Upper lobe of left lung (tissue), 6 donors: ENCODE measurements at regions not wholly inside any gene's neighbourhood (a gene's known extent, or its start where the extent isn't known, plus 50 kb on each side); places are given as distances from the start of the nearest gene placed in this dataset.

Source experiments
- ATAC-seq, 2 donors: fragments of 200-7000 bp; cut with Tn5 transposase; one replicate each; pipeline ENCODE4 v1.9.1; 2022; ENCODE audit warnings: mild to moderate bottlenecking in 2 of 2, moderate library complexity in 2 of 2; ENCODE audit not compliant: low FRiP score in 2 of 2
- DNase-seq, 2 donors: peaks; one replicate each; pipeline ENCODE4 v3.0.0-alpha.2; 2019 to 2020
- H3K27ac ChIP-seq, 4 donors: fragments of 200-600 bp; sonication (generic); one replicate each; pipeline ENCODE4 v1.5.1; 2016 to 2019
- H3K27me3 ChIP-seq, 4 donors: fragments of 200-600 bp; sonication (generic); one replicate each; pipeline ENCODE4 v1.5.1; 2017 to 2019
- H3K36me3 ChIP-seq, 4 donors: fragments of 200-600 bp; sonication (generic); one replicate each; pipeline ENCODE4 v1.5.1; 2016 to 2019
- H3K4me1 ChIP-seq, 4 donors: fragments of 200-600 bp; sonication (generic); one replicate each; pipeline ENCODE4 v1.5.1; 2018 to 2019
- H3K4me3 ChIP-seq, 4 donors: fragments of 200-600 bp; sonication (generic); one replicate each; pipeline ENCODE4 v1.5.1; 2017 to 2019; ENCODE audit warnings: mild to moderate bottlenecking in 2 of 4, moderate library complexity in 1 of 4
- H3K9me3 ChIP-seq, 4 donors: fragments of 200-600 bp; sonication (generic); one replicate each; pipeline ENCODE4 v1.5.1; 2018 to 2019
- EP300 ChIP-seq, 4 donors: sonication (generic); formaldehyde crosslinking; IDR thresholded peaks; one replicate each; pipeline ENCODE4 v1.5.1; 2017; ENCODE audit warnings: antibody characterized with exemption in 4 of 4, control low read depth in 2 of 4
- POLR2A ChIP-seq, 4 donors: fragments of 450-650 bp; IDR thresholded peaks; one replicate each; pipeline ENCODE4 v1.5.1; 2016 to 2017; ENCODE audit warnings: antibody characterized with exemption in 4 of 4, mild to moderate bottlenecking in 2 of 4
- POLR2AphosphoS5 ChIP-seq, 2 donors: sonication (generic); formaldehyde crosslinking; IDR thresholded peaks; one replicate each; pipeline ENCODE4 v1.5.1; 2017; ENCODE audit warnings: antibody characterized with exemption in 2 of 2
- WGBS, 2 donors: methylation state at CpG; one replicate each; pipeline ENCODE4 v1.1.5; 2017 to 2018; 5-methylcytosine and 5-hydroxymethylcytosine counted together
- TF ChIP-seq, protein P1 (sequence below), 6 experiments: fragments of 450-650 bp in 4 of 6; fragments of 200-600 bp in 2 of 6; sonication (generic) in 2 of 6; IDR thresholded peaks; one replicate each; pipeline ENCODE4 v1.5.1; 2016 to 2019; ENCODE audit warnings: antibody characterized with exemption in 6 of 6
- donor health status: DM: no; HTN: no; CAD: no; lungs with moderate emphysema.
- donor health status: DM: no; HTN: yes; CAD: no; lungs with severe emphysema.

DNA sequence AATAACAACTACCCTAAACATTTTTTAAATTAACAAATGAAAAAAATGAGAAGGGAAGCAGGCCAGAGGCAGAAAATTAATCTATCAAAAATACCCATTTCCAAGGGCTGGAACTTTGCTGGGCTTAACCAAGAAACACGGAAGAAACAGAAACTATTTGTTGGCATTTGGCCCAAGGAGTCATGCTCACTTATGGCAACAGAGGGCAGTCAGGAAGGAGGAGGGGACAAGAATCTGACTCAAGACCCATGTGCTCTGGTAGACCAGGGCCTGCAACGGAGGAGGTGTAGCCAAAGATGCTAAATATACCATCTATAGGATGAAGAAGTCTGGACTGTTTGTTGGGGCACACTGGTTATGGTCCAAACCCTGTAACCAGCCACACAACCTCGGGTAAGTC lies 496.7 kb downstream of the COG6 start:
- no peak overlapping the region for H3K27ac ChIP-seq
- H3K4me3 ChIP-seq: no peak overlapping the region
- no peaks in the 10 kb centered on the region for H3K27me3 ChIP-seq
- 64 to 67% methylated on average over 3 of the region's 3 CpGs for WGBS, 2 donors
- ATAC-seq: peak in 1 of 2 donors; percentile 31
- no peaks in the 10 kb centered on the region for H3K36me3 ChIP-seq
- H3K4me1 ChIP-seq: peaks cover 0 to 12% (median 9%) of the 10 kb centered on the region in 4 donors
- no peak for DNase-seq
- TF ChIP-seq EP300 (IDR thresholded peaks at IDR 0.05) (no peak), POLR2AphosphoS5 (IDR thresholded peaks at IDR 0.05) (no peak)
- no peaks in the 10 kb centered on the region for H3K9me3 ChIP-seq

DNA sequence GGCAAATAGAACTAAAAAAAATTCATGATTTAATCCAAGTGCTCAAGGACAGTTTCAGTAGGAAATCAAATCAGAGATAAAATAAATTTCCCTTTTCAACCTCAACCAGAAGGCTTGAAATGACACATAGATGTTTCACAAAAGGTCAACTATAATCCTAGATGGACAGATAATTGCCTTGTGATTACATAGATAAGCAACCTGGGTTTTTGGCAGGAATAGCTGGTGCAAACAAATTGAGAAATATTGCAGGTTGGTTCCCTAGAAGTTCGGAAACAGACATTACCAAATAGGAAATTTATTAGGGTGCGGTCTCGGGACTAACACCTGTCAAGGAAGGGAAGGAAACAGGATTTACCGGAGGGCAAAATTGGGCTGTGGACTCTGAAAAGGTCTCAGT lies 497.5 kb downstream of the COG6 start:
- no peak overlapping the region for H3K4me3 ChIP-seq
- peaks cover 0 to 12% (median 9%) of the 10 kb centered on the region in 4 donors for H3K4me1 ChIP-seq
- 83 to 84% methylated on average over 4 of the region's 4 CpGs for WGBS, 2 donors
- H3K27ac ChIP-seq: no peak overlapping the region
- TF ChIP-seq, protein P1, sequence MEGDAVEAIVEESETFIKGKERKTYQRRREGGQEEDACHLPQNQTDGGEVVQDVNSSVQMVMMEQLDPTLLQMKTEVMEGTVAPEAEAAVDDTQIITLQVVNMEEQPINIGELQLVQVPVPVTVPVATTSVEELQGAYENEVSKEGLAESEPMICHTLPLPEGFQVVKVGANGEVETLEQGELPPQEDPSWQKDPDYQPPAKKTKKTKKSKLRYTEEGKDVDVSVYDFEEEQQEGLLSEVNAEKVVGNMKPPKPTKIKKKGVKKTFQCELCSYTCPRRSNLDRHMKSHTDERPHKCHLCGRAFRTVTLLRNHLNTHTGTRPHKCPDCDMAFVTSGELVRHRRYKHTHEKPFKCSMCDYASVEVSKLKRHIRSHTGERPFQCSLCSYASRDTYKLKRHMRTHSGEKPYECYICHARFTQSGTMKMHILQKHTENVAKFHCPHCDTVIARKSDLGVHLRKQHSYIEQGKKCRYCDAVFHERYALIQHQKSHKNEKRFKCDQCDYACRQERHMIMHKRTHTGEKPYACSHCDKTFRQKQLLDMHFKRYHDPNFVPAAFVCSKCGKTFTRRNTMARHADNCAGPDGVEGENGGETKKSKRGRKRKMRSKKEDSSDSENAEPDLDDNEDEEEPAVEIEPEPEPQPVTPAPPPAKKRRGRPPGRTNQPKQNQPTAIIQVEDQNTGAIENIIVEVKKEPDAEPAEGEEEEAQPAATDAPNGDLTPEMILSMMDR (IDR thresholded peaks at IDR 0.05): no peak
- TF ChIP-seq EP300 (IDR thresholded peaks at IDR 0.05) (no peak), POLR2AphosphoS5 (IDR thresholded peaks at IDR 0.05) (no peak), POLR2A (IDR thresholded peaks at IDR 0.05) (no peak)
- no peaks in the 10 kb centered on the region for H3K9me3 ChIP-seq
- no peaks in the 10 kb centered on the region for H3K27me3 ChIP-seq
- no peaks in the 10 kb centered on the region for H3K36me3 ChIP-seq
- ATAC-seq (no peak), DNase-seq (no peak)

DNA sequence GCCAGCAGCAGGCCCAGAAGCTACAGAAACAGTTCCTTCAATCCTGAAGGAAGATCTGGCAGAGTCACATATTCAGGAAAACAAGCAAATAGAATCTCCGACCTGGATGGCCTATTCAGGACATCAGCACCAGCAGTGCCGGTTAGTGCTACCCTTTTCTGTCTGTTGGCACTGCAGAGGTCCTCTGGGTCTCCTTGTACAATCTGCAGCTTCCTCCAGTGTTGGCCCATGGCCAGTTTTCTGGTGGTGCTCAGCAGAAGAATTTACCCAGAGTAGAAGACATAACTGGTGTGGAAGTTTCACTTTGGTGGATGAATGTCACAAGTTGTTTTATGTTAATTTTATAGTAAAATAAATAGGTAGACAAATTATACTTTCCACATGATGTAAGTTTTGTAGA lies 498.1 kb downstream of the COG6 start:
- ATAC-seq (no peak), DNase-seq (no peak)

DNA sequence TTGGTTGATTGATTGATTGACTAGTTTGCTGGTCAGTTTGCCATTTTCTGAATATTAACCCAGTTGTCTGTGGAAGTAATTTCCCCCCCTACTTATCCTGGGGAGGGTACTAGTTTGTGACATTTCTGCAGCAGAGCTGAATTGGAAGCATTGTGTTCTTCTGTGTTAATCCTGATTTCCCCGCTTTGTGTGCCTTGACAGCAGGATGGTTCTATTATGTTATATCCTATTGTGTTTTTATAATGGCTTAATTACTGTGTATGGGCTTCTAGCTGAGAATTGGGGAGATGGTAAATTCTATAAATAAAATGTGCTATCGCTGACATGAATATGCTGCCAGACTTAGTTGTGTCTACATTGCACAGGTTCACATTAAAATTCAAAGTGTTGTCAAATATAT lies 499.7 kb downstream of the COG6 start:
- Histone ChIP-seq H3K36me3 (no peaks in the 10 kb centered on the region), H3K4me1 (peaks cover 0 to 3% (median 0%) of the 10 kb centered on the region in 4 donors), H3K27me3 (no peaks in the 10 kb centered on the region), H3K27ac (no peak overlapping the region), H3K4me3 (no peak overlapping the region), H3K9me3 (no peaks in the 10 kb centered on the region)
- TF ChIP-seq EP300 (IDR thresholded peaks at IDR 0.05): no peak
- TF ChIP-seq, protein P1 (IDR thresholded peaks at IDR 0.05): no peak
- 90 to 99% methylated on average over 2 of the region's 2 CpGs for WGBS, 2 donors
- DNase-seq (no peak), ATAC-seq (no peak)

More for the DNA sequence above, 498.1 kb downstream of the COG6 start:
- 77 to 92% methylated on average over 2 of the region's 2 CpGs for WGBS, 2 donors
- Histone ChIP-seq H3K4me1 (peaks cover 0 to 12% (median 9%) of the 10 kb centered on the region in 4 donors), H3K27me3 (no peaks in the 10 kb centered on the region), H3K36me3 (no peaks in the 10 kb centered on the region), H3K9me3 (no peaks in the 10 kb centered on the region), H3K27ac (no peak overlapping the region), H3K4me3 (no peak overlapping the region)
- TF ChIP-seq EP300 (IDR thresholded peaks at IDR 0.05): no peak
- no peak for TF ChIP-seq POLR2A (IDR thresholded peaks at IDR 0.05)
- no peak for TF ChIP-seq POLR2AphosphoS5 (IDR thresholded peaks at IDR 0.05)
- TF ChIP-seq, protein P1 (IDR thresholded peaks at IDR 0.05): no peak

DNA sequence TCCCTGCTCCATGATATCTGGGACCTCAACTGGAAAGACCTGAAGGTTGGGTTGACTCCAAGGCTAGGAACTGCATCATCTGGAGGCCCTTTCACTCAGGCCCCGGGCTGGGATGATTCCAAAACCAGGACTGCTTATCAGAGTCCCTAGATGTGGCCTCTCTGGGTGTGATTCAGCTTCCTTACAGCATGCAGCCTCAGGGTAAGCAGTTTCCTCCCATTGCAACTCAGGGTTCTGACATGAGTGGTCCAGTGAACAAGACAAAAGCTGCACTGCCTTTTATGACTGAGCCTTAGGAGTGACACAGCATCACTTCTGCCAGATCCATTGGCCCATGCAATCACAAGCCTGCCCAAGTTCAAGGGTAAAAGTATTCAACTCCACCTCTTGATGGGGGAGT lies 502.8 kb downstream of the COG6 start:
- H3K9me3 ChIP-seq: no peaks in the 10 kb centered on the region
- no peak overlapping the region for H3K4me3 ChIP-seq
- no peaks in the 10 kb centered on the region for H3K36me3 ChIP-seq
- no peaks in the 10 kb centered on the region for H3K27me3 ChIP-seq
- WGBS, 2 donors: 63% methylated on average over 1 of the region's 1 CpG; no CpG with 5 or more reads in 1 of the 2 donors
- no peak overlapping the region for H3K27ac ChIP-seq
- no peak for DNase-seq
- TF ChIP-seq POLR2AphosphoS5 (IDR thresholded peaks at IDR 0.05) (no peak), POLR2A (IDR thresholded peaks at IDR 0.05) (no peak), EP300 (IDR thresholded peaks at IDR 0.05) (no peak)
- TF ChIP-seq, protein P1 (IDR thresholded peaks at IDR 0.05): no peak
- no peak for ATAC-seq
- no peaks in the 10 kb centered on the region for H3K4me1 ChIP-seq
